Esophagus muscularis mucosa (tissue), 4 donors: ENCODE measurements at regions not wholly inside any gene's neighbourhood (a gene's known extent, or its start where the extent isn't known, plus 50 kb on each side); places are given as distances from the start of the nearest gene placed in this dataset.

Experiments used
- DNase-seq: peaks from one replicate; pipeline ENCODE4 v3.0.0-alpha.2; 2017; ENCODE audit errors: extremely low spot score
- H3K27ac ChIP-seq, 4 donors: fragments of 200-600 bp; sonication (generic); replicated peaks in 1 of 4; 1 replicate in 3 of 4; 2 replicates in 1 of 4; pipeline ENCODE4 v1.5.1; 2016 to 2019; ENCODE audit warnings: mild to moderate bottlenecking in 1 of 4
- H3K27me3 ChIP-seq, 4 donors: fragments of 200-600 bp; sonication (generic); one replicate each; pipeline versions ENCODE4 v1.5.1 to v1.6.0; 2016 to 2019
- H3K36me3 ChIP-seq, 4 donors: fragments of 200-600 bp; sonication (generic); one replicate each; pipeline ENCODE4 v1.5.1; 2016 to 2019
- H3K4me1 ChIP-seq, 4 donors: fragments of 200-600 bp; sonication (generic); one replicate each; pipeline ENCODE4 v1.5.1; 2016 to 2019
- H3K4me3 ChIP-seq, 4 donors: fragments of 200-600 bp; sonication (generic); 1 replicate in 2 of 4; 2 replicates in 2 of 4; pipeline ENCODE4 v1.5.1; 2016 to 2019; ENCODE audit warnings: mild to moderate bottlenecking in 4 of 4, moderate library complexity in 1 of 4
- H3K9me3 ChIP-seq, 4 donors: fragments of 200-600 bp; sonication (generic); 1 replicate in 3 of 4; 2 replicates in 1 of 4; pipeline ENCODE4 v1.5.1; 2016 to 2019
- CTCF ChIP-seq, 3 experiments: fragments of 200-600 bp in 2 of 3; fragments of 450-650 bp in 1 of 3; sonication (generic) in 2 of 3; IDR thresholded peaks; one replicate each; pipeline ENCODE4 v1.5.1; 2017 to 2019; ENCODE audit warnings: antibody characterized with exemption in 3 of 3, mild to moderate bottlenecking in 2 of 3, moderate library complexity in 1 of 3
- EP300 ChIP-seq: sonication (generic); formaldehyde crosslinking; IDR thresholded peaks from one replicate; pipeline ENCODE4 v1.6.1; 2017; ENCODE audit warnings: antibody characterized with exemption
- POLR2A ChIP-seq: fragments of 450-650 bp; IDR thresholded peaks from one replicate; pipeline ENCODE4 v1.6.1; 2017; ENCODE audit warnings: antibody characterized with exemption, moderate library complexity, mild to moderate bottlenecking, low read depth
- POLR2AphosphoS5 ChIP-seq, 2 donors: sonication (generic); formaldehyde crosslinking; IDR thresholded peaks; one replicate each; pipeline ENCODE4 v1.6.1; 2017; ENCODE audit warnings: antibody characterized with exemption in 2 of 2
- WGBS: methylation state at CpG from one replicate; pipeline ENCODE4 v1.1.5; 2018; 5-methylcytosine and 5-hydroxymethylcytosine counted together
- intact Hi-C: fragments of 100-400 bp; cut with DNase I; formaldehyde crosslinking; loops from one replicate; pipeline ENCODE4 v1.15.1; 2023

DNA sequence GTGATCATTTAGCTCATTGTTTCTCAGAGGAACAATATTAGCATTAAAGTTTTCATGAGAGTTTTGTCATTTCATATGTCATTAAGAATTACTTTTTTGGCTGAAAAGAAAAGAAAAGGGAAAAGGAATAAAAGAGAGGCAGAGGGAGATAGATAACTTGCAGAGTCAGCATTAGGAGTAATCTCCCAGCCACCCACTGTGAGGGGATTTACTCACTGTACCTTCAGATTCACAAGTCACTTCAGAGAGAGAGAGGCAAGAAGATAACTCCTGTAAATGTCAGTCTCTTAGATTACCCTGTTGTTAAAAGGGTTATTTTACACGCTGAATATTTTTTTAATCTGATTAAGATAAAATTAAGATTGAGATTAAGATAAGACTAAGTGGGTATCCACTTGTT is 125.2 kb downstream of the POU4F1 start:
- no peak for DNase-seq
- H3K4me3 ChIP-seq = no peak overlapping the region
- WGBS = 47% methylated on average over 1 of the region's 1 CpG
- H3K27ac ChIP-seq = no peak overlapping the region
- H3K36me3 ChIP-seq = no peaks in the 10 kb centered on the region
- TF ChIP-seq POLR2A = no peak
- TF ChIP-seq CTCF (IDR thresholded peaks at IDR 0.05) = no peak
- no peak for TF ChIP-seq EP300
- TF ChIP-seq POLR2AphosphoS5 (IDR thresholded peaks at IDR 0.05) = no peak
- intact Hi-C loops = no loop called here
- H3K9me3 ChIP-seq = no peaks in the 10 kb centered on the region
- peaks cover 0 to 5% (median 0%) of the 10 kb centered on the region in 4 donors for H3K27me3 ChIP-seq
- H3K4me1 ChIP-seq = no peaks in the 10 kb centered on the region

GRCh38 chr13:78476910-78477309 is 126.4 kb downstream of the POU4F1 start:
- DNase-seq = no peak
- Histone ChIP-seq H3K9me3 (no peaks in the 10 kb centered on the region), H3K36me3 (no peaks in the 10 kb centered on the region), H3K27me3 (peaks cover 0 to 5% (median 0%) of the 10 kb centered on the region in 4 donors), H3K27ac (no peak overlapping the region), H3K4me3 (no peak overlapping the region), H3K4me1 (no peaks in the 10 kb centered on the region)
- TF ChIP-seq POLR2AphosphoS5 (IDR thresholded peaks at IDR 0.05) = no peak
- no peak for TF ChIP-seq POLR2A
- no peak for TF ChIP-seq EP300
- TF ChIP-seq CTCF (IDR thresholded peaks at IDR 0.05) = no peak
- WGBS = 75% methylated on average over 8 of the region's 8 CpGs
- intact Hi-C loops = no loop called here

DNA sequence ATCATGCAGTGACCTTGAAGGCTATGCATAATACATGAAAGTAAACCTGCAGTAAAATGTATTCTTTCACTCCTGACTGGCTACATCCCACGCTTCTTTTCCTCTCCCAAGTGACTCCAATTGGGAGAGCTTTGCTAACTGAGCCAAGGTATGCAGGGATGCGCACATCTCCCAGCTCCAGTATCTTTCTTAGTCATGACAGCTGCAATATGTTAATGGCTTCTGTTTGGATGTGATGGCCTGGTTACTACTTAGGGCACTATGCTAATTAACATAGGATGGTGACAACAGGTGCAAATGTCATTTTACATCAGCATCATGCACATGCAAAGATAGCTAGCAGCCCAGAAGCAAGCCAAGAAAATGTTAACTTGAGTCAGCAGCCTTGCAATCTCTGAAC is 134.7 kb downstream of the POU4F1 start:
- no peak for TF ChIP-seq POLR2AphosphoS5 (IDR thresholded peaks at IDR 0.05)
- WGBS = 65% methylated on average over 2 of the region's 2 CpGs
- H3K27me3 ChIP-seq = no peaks in the 10 kb centered on the region
- DNase-seq = no peak
- H3K9me3 ChIP-seq = no peaks in the 10 kb centered on the region
- intact Hi-C loops = no loop called here
- H3K4me3 ChIP-seq = no peak overlapping the region
- no peaks in the 10 kb centered on the region for H3K4me1 ChIP-seq
- no peak overlapping the region for H3K27ac ChIP-seq
- H3K36me3 ChIP-seq = no peaks in the 10 kb centered on the region

- no peaks in the 10 kb centered on the region for H3K4me1 ChIP-seq
- no peak overlapping the region for H3K4me3 ChIP-seq
- WGBS = 82% methylated on average over 1 of the region's 1 CpG
- no peaks in the 10 kb centered on the region for H3K27me3 ChIP-seq
- no peak for TF ChIP-seq CTCF (IDR thresholded peaks at IDR 0.05)
- TF ChIP-seq POLR2AphosphoS5 (IDR thresholded peaks at IDR 0.05) = no peak
- no peak for TF ChIP-seq POLR2A
- TF ChIP-seq EP300 = no peak
- H3K36me3 ChIP-seq = no peaks in the 10 kb centered on the region
- intact Hi-C loops = no loop called here
- no peak overlapping the region for H3K27ac ChIP-seq
- DNase-seq = no peak
- H3K9me3 ChIP-seq = no peaks in the 10 kb centered on the region
These were observed 138.1 kb downstream of the POU4F1 start for GRCh38 chr13:78465250-78465649.

DNA sequence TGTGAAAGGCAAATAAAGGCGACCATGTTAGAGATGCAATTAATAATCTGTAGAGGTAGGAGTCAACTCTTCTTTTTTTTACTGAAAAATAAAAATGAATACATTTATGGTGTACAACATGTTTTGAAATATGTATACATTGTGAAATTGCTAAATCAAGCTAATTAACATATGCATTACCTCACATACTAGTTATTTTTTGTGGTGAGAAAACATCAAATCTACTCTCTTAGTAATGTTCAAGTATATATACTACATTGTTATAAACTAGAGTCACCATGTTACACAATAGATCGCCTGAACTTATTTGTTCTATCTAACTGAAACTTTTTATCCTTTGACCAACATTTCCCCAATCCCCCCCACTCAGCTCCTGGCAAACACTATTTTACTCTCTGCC is 143.2 kb downstream of the POU4F1 start:
- intact Hi-C loops = no loop called here
- H3K36me3 ChIP-seq = no peaks in the 10 kb centered on the region
- DNase-seq = no peak
- no peak overlapping the region for H3K4me3 ChIP-seq
- no peak for TF ChIP-seq CTCF (IDR thresholded peaks at IDR 0.05)
- no peak for TF ChIP-seq POLR2A
- TF ChIP-seq POLR2AphosphoS5 (IDR thresholded peaks at IDR 0.05) = no peak
- TF ChIP-seq EP300 = no peak
- H3K9me3 ChIP-seq = no peaks in the 10 kb centered on the region
- H3K27me3 ChIP-seq = no peaks in the 10 kb centered on the region
- H3K27ac ChIP-seq = no peak overlapping the region
- 78% methylated on average over 2 of the region's 2 CpGs for WGBS
- no peaks in the 10 kb centered on the region for H3K4me1 ChIP-seq
